Activated T-helper 1 cell treated with anti-CD3 and anti-CD28 coated beads, Interleukin-12 subunit alpha, Interleukin-12 subunit beta, Interleukin-2, Interleukin-4 antibody, amounts not matched to agents 30 ng/mL and 10 ng/mL and 1 ng/mL, durations not matched to agents 14 hours and 24 hours and 36 hours (primary cell): ENCODE measurements at regions not wholly inside any gene's neighbourhood (a gene's known extent, or its start where the extent isn't known, plus 50 kb on each side); places are given as distances from the start of the nearest gene placed in this dataset.
"Not testable (repeated sequence)": the region's sequence is repeated elsewhere in the genome, so short reads cannot be mapped to it uniquely, and the experiment has no call there.

ENCODE experiments used
- DNase-seq: peaks from one replicate; pipeline ENCODE4 v3.0.0; 2021; ENCODE audit warnings: low spot score
- H3K27ac Mint-ChIP-seq: one replicate; pipeline ENCODE4 v1.8.0; 2021; ENCODE audit warnings: mild to moderate bottlenecking, mixed read lengths
- H3K27me3 Mint-ChIP-seq: one replicate; pipeline ENCODE4 v1.8.0; 2022; ENCODE audit warnings: mild to moderate bottlenecking, moderate library complexity, mixed read lengths; ENCODE audit not compliant: insufficient read depth
- H3K36me3 Mint-ChIP-seq: one replicate; pipeline ENCODE4 v1.8.0; 2021; ENCODE audit warnings: low read depth, mixed read lengths
- H3K4me1 Mint-ChIP-seq: one replicate; pipeline ENCODE4 v1.8.0; 2021; ENCODE audit warnings: low read depth, mixed read lengths
- H3K4me3 Mint-ChIP-seq: one replicate; pipeline ENCODE4 v1.8.0; 2021; ENCODE audit warnings: mild to moderate bottlenecking, moderate library complexity, mixed read lengths
- H3K9me3 Mint-ChIP-seq: one replicate; pipeline ENCODE4 v1.8.0; 2021; ENCODE audit warnings: mixed read lengths
- intact Hi-C: fragments of 100-400 bp; cut with micrococcal nuclease; formaldehyde crosslinking; loops from one replicate; pipeline ENCODE4 v1.15.1; 2024

DNA sequence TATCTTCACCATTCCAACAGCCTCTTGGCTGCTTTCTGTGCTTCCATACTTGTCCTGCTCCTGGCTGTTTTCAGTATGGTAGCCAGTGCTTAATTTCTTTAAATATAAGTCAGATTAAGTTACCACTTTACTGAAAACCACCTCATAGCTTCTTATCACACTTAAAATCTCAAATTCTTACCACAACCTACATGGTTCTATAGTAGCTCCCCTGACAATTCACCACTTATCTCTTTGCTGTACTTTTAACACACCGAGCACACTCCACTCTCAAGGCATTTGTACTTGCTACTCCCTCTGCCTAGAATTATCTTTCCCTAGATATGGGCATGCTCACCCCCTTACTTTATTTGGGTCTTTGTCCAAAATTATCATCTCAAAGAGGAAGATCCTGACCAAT, 369.0 kb downstream of the TENT5A start:
- no peak overlapping the region for H3K27ac Mint-ChIP-seq
- no peaks in the 10 kb centered on the region for H3K9me3 Mint-ChIP-seq
- H3K36me3 Mint-ChIP-seq: no peaks in the 10 kb centered on the region
- intact Hi-C loops: no loop called here
- H3K27me3 Mint-ChIP-seq: no peaks in the 10 kb centered on the region
- H3K4me3 Mint-ChIP-seq: no peak overlapping the region
- DNase-seq: no peak
- no peaks in the 10 kb centered on the region for H3K4me1 Mint-ChIP-seq

DNA sequence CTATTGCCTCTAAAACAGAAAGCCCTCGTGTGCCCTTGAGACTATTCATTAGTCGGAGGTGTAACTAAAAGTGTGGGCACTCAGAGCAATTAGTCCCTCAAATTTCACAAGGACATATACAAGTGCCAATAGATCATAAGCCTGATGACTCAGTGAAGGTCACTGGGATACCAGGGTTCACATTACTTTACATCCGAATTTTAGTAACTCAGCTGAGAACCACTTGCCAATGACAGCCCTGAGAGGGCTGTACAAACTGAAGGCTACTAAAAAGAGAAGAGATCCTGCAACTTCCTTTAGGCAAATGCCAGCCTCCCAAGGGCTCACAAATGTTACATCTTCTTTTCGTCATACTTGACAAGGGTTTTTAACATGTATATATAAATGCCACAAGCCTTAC, 369.6 kb downstream of the TENT5A start:
- Mint-ChIP-seq H3K9me3 (no peaks in the 10 kb centered on the region), H3K27ac (no peak overlapping the region), H3K27me3 (no peaks in the 10 kb centered on the region), H3K36me3 (no peaks in the 10 kb centered on the region), H3K4me1 (no peaks in the 10 kb centered on the region), H3K4me3 (no peak overlapping the region)
- intact Hi-C loops: no loop called here
- no peak for DNase-seq

DNA sequence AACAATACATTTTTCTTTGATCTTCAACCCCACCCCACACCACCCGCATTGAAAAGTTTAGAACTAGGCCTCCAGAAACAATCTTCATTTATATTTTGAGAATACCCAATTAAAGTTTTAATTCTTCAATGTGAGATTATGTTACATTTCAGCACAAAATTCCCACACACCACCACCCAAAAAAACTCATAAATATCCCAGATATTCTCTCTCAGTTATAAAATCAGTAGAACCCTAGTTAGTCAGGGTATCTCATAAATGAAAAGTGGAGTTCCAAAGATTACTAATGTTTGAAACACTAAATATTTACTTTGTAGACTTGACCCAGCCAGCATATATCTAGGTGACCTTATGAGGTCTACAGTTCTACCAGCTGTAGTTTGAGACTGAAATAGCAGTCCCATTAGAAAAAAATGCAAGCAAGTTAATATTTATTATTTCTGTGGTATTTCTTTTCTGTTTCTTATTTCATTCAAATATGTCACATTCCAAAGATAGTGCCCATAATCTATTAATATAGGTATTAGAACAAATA, 371.0 kb downstream of the TENT5A start:
- no peaks in the 10 kb centered on the region for H3K4me1 Mint-ChIP-seq
- H3K36me3 Mint-ChIP-seq: no peaks in the 10 kb centered on the region
- no peak for DNase-seq
- H3K9me3 Mint-ChIP-seq: no peaks in the 10 kb centered on the region
- intact Hi-C loops: no loop called here
- no peak overlapping the region for H3K4me3 Mint-ChIP-seq
- no peak overlapping the region for H3K27ac Mint-ChIP-seq
- no peaks in the 10 kb centered on the region for H3K27me3 Mint-ChIP-seq

DNA sequence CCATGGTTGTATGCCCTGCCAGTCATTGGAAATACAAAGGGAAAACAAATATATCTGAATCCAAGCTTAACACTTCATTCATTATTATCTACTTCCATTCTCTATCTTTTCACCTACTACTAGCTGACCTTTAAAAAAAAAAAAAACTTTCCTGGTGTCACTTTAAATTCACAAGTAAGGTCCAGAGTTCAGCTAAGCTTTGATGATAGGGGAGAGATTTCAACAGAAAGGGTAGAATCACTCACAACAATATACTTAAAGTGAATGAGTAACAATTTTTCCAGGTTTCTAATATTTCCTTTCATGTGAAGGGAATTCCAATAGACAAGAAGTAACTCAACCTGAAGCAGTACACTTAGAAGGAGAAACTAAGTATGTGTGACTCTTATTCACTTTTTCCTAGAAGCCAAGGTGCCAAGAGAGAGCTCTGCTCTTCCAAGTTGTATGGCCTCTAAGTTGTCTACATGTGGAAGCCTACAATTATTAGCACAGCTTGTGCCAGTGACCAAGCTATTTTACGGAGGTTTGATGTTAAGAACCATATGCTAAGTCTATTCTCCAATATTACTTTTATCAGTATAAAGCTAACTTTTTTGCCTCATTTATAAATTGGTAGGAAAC, 371.7 kb downstream of the TENT5A start:
- no peak for DNase-seq
- no peaks in the 10 kb centered on the region for H3K4me1 Mint-ChIP-seq

DNA sequence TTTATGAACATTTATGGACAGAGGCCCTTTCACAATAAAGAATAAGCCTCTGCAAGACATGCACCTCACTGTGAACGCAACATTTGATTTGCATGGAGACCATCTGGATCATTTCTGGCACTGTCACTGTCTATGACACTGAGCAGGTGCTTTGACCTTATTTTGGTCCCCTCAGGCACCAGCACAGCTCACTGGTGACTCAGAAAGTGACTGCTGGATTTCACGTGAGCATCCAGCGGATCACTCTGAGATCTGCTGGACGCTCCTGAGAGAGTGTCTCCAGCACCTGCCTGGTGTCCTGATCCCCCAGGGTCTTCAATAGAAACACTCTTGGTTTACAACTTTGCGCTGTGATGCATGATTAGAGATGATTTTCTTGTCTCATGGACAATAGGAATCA, 375.7 kb downstream of the TENT5A start:
- Mint-ChIP-seq H3K4me3 (no peak overlapping the region), H3K9me3 (no peaks in the 10 kb centered on the region), H3K36me3 (no peaks in the 10 kb centered on the region), H3K27me3 (no peaks in the 10 kb centered on the region), H3K4me1 (no peaks in the 10 kb centered on the region), H3K27ac (no peak overlapping the region)
- intact Hi-C loops: no loop called here
- no peak for DNase-seq

More for the DNA sequence above, 371.7 kb downstream of the TENT5A start:
- Mint-ChIP-seq H3K27me3 (no peaks in the 10 kb centered on the region), H3K4me3 (no peak overlapping the region), H3K9me3 (no peaks in the 10 kb centered on the region), H3K27ac (no peak overlapping the region), H3K36me3 (no peaks in the 10 kb centered on the region)
- intact Hi-C loops: no loop called here

DNA sequence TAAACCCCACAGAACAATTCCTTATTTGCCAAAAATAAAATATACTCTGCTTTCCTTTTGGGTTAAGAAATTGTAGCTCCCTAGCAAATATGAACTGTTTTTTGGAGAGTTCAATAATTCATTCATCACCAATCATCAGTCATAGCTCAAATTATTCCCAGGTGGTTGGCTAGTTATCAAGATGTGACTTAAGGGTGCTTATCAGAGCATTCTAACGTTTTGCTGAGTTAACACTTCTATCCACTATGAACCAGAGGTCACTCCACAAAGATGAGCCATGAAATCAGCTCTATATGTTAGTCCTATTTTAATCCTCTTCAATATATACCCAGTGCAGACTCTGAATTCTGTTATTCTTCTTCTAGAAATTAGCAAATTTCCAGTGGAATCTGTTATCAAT, 379.1 kb downstream of the TENT5A start:
- Mint-ChIP-seq H3K9me3 (no peaks in the 10 kb centered on the region), H3K4me3 (no peak overlapping the region), H3K36me3 (no peaks in the 10 kb centered on the region), H3K27me3 (no peaks in the 10 kb centered on the region), H3K4me1 (no peaks in the 10 kb centered on the region), H3K27ac (no peak overlapping the region)
- no peak for DNase-seq
- intact Hi-C loops: no loop called here

DNA sequence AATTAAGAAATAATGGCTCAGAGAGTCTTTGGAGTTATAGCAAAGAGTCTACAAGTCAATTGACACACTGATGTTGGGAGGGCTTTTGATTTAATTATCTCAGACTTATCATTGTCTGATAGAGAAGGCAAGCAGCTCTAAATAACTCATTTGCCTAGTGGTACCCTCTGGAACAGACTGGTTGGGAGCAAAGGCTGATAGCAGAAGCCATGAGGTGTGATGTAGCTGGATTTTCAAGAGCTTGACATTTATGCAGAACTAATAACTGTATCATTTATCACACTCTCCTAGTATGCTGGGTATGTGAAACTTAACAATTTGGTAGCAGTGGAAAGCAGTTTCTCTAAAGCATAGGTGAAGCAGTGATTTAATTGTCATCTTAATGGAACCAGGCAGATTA, 380.6 kb downstream of the TENT5A start:
- H3K27me3 Mint-ChIP-seq: no peaks in the 10 kb centered on the region
- no peaks in the 10 kb centered on the region for H3K9me3 Mint-ChIP-seq
- no peak for DNase-seq
- H3K36me3 Mint-ChIP-seq: no peaks in the 10 kb centered on the region
- H3K27ac Mint-ChIP-seq: no peak overlapping the region
- H3K4me3 Mint-ChIP-seq: no peak overlapping the region
- intact Hi-C loops: no loop called here
- no peaks in the 10 kb centered on the region for H3K4me1 Mint-ChIP-seq

DNA sequence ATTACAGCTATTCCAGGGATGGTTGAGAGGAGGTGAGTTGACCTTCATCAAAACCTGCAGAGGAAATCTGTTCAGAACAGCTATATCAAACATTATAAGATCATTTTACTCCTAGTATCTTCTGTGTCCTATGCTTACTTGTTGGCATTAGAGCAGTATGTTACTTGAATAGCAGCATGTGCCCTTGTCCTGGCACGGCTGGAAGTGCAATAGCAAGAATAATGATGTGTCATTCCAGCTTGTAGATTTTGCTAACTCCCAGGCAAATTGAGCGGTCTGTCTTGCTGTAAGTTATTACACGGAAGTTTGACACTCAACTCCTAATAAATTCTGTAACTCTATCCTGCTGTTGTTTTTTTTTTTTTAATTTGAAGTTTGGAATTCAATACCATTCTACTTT, 385.5 kb downstream of the TENT5A start:
- DNase-seq: no peak
- Mint-ChIP-seq H3K9me3 (no peaks in the 10 kb centered on the region), H3K4me1 (no peaks in the 10 kb centered on the region), H3K27me3 (no peaks in the 10 kb centered on the region), H3K4me3 (no peak overlapping the region), H3K27ac (no peak overlapping the region), H3K36me3 (no peaks in the 10 kb centered on the region)
- intact Hi-C loops: no loop called here

DNA sequence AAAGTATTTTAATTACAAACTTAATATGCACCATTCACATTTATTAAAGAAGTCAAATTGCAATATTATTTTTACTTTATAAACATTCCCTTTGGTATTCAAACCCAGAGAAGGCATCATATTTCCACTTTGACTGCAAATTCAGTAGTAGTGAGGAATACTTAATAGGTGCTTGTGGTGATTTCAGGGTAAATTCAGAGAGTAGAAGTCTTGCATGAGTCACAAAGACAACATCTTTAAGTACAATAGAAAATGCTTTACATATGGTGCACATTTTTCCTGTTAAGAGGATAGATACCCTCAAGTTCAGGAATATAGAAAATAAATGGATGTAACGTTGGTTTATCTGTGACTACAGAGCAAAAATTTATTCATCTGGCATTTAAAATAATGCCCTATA, 390.2 kb downstream of the TENT5A start:
- no peak overlapping the region for H3K4me3 Mint-ChIP-seq
- no peaks in the 10 kb centered on the region for H3K9me3 Mint-ChIP-seq
- H3K4me1 Mint-ChIP-seq: no peaks in the 10 kb centered on the region
- H3K27ac Mint-ChIP-seq: no peak overlapping the region
- no peaks in the 10 kb centered on the region for H3K27me3 Mint-ChIP-seq
- no peaks in the 10 kb centered on the region for H3K36me3 Mint-ChIP-seq
- no peak for DNase-seq
- intact Hi-C loops: no loop called here

DNA sequence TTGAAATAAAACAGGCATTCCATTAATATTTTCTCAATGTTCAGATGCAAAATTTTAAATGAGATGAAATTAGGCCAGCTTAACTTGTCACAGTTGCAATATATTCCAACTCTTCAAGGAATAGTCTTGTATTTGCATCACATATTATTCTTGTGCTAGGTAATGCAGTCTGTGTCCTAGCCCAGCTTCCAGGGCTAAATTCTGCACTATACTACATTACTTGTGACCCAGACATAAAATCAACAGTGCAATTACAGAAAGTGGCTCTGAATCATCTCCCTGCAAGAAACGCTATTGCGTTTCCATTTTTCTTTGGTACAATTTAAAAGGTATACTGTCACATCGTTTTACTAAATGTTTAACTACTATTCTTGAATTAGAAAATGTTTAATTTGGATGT, 399.2 kb downstream of the TENT5A start:
- Mint-ChIP-seq H3K36me3 (no peaks in the 10 kb centered on the region), H3K9me3 (no peaks in the 10 kb centered on the region), H3K4me3 (no peak overlapping the region), H3K27ac (no peak overlapping the region), H3K4me1 (no peaks in the 10 kb centered on the region), H3K27me3 (no peaks in the 10 kb centered on the region)
- intact Hi-C loops: no loop called here
- no peak for DNase-seq

DNA sequence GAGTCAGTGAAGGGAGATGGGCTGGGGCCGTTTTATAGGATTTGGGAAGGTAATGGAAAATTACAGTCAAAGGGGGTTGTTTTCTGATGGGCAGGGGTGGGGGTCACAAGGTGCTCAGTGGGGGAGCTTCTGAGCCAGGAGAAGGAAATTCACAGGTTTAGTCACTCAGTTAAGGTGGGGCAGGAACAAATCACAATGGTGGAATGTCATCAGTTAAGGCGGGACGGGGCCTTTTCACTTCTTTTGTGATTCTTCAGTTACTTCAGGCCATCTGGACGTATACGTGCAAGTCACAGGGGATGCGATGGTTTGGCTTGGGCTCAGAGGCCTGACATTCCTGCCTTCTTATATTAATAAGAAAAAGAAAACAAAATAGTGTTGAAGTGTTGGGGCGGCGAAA, 408.5 kb downstream of the TENT5A start:
- H3K36me3 Mint-ChIP-seq, H3K27me3 Mint-ChIP-seq, H3K4me3 Mint-ChIP-seq, H3K9me3 Mint-ChIP-seq, intact Hi-C loops, H3K27ac Mint-ChIP-seq, DNase-seq, H3K4me1 Mint-ChIP-seq: not testable (repeated sequence)

DNA sequence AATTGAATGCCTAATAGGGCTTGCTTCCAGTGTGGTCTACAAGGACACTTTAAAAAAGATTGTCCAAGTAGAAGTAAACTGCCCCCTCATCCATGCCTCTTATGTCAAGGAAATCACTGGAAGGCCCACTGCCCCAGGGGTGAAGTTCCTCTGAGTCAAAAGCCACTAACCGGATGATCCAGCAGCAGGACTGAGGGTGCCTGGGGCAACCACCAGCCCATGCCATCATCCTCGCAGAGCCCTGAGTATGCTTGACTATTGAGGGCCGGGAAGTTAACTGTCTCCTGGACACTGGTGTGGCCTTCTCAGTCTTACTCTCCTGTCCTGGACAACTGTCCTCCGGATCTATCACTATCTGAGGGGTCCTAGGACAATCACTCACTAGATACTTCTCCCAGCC, 411.5 kb downstream of the TENT5A start:
- Mint-ChIP-seq H3K9me3 (peaks cover 9% of the 10 kb centered on the region), H3K36me3 (no peaks in the 10 kb centered on the region), H3K27ac (no peak overlapping the region), H3K27me3 (no peaks in the 10 kb centered on the region), H3K4me1 (no peaks in the 10 kb centered on the region), H3K4me3 (no peak overlapping the region)
- intact Hi-C loops: no loop called here
- DNase-seq: no peak

DNA sequence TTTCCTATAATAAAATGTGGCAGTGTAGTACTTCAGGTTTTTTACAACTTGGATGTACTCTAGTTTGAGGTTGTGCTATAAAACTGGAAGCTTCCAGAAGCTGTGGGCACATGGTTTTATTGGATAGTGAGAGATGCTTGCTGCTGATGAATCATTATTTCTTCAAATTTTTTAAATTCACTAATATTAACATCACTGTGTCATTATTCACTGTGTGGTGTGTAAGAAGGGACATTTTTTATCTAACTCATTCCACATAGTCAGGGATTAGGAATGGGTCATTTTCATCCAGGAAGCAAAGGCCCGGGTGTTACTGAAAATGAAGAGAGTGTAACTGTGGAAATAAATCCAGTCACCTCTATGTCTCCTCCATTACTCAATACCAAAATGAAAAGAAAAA, 421.0 kb downstream of the TENT5A start:
- intact Hi-C loops: no loop called here
- Mint-ChIP-seq H3K36me3 (no peaks in the 10 kb centered on the region), H3K27me3 (no peaks in the 10 kb centered on the region), H3K4me1 (no peaks in the 10 kb centered on the region), H3K4me3 (no peak overlapping the region), H3K27ac (no peak overlapping the region), H3K9me3 (peaks cover 1% of the 10 kb centered on the region)
- DNase-seq: no peak

DNA sequence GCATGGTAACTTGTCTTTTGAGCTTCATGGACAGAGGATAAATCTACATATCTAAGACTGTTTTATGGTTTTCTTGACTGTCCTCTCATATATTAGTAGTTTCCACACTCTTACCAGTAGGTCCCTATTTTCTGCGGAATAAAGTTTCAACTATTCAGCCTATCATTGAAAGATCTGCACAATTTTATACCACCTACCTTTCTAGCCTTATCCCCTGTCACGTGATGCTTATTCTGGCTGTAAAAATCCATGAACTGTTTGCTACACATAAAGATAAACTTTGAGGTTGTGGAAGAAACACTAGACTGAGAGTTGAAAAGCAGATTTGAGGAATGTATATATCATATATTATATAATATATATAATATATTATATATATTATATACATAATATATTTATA, 423.8 kb downstream of the TENT5A start:
- Mint-ChIP-seq H3K27me3 (no peaks in the 10 kb centered on the region), H3K9me3 (no peaks in the 10 kb centered on the region), H3K4me1 (no peaks in the 10 kb centered on the region), H3K27ac (no peak overlapping the region), H3K4me3 (no peak overlapping the region), H3K36me3 (no peaks in the 10 kb centered on the region)
- intact Hi-C loops: no loop called here
- no peak for DNase-seq
